ENCODE measurements at regions not wholly inside any gene's neighbourhood (a gene's known extent, or its start where the extent isn't known, plus 50 kb on each side); places are given as distances from the start of the nearest gene placed in this dataset.

GRCh38 chr2:144219979-144220378 is 299.9 kb downstream of the ZEB2 start:
- TF ChIP-seq CTCF (conservative IDR thresholded peaks at IDR 0.05) (no peak), ZFX (IDR thresholded peaks at IDR 0.05) (no peak)

Data from C4-2B (cell line).